Muscle layer of colon (tissue), 2 donors: ENCODE measurements at regions not wholly inside any gene's neighbourhood (a gene's known extent, or its start where the extent isn't known, plus 50 kb on each side); places are given as distances from the start of the nearest gene placed in this dataset.

Source experiments
- H3K27ac ChIP-seq: one replicate; pipeline ENCODE4 v1.7.0; 2013; ENCODE audit warnings: low read depth, mild to moderate bottlenecking, low read length, moderate library complexity
- H3K27me3 ChIP-seq, 2 donors: one replicate each; pipeline ENCODE4 v1.7.0; 2013; ENCODE audit warnings: low read length in 2 of 2, mild to moderate bottlenecking in 2 of 2; ENCODE audit not compliant: insufficient read depth in 2 of 2, control insufficient read depth in 1 of 2
- H3K36me3 ChIP-seq: one replicate; pipeline ENCODE4 v1.7.0; 2013; ENCODE audit warnings: mild to moderate bottlenecking, low read length; ENCODE audit not compliant: insufficient read depth
- H3K4me1 ChIP-seq: one replicate; pipeline ENCODE4 v1.7.0; 2013; ENCODE audit warnings: mild to moderate bottlenecking, low read length; ENCODE audit not compliant: insufficient read depth
- H3K4me3 ChIP-seq, 2 donors: one replicate each; pipeline ENCODE4 v1.7.0; 2013; ENCODE audit warnings: low read length in 2 of 2, low read depth in 1 of 2, mild to moderate bottlenecking in 1 of 2, moderate library complexity in 1 of 2
- H3K9ac ChIP-seq: one replicate; pipeline ENCODE4 v1.7.0; 2013; ENCODE audit warnings: low read length
- H3K9me3 ChIP-seq: one replicate; pipeline ENCODE4 v1.7.0; 2013; ENCODE audit warnings: mild to moderate bottlenecking, low read length
- donor health status: abdominal sarcoma.
- donor health status: Adenocarcinoma of cecum.

DNA sequence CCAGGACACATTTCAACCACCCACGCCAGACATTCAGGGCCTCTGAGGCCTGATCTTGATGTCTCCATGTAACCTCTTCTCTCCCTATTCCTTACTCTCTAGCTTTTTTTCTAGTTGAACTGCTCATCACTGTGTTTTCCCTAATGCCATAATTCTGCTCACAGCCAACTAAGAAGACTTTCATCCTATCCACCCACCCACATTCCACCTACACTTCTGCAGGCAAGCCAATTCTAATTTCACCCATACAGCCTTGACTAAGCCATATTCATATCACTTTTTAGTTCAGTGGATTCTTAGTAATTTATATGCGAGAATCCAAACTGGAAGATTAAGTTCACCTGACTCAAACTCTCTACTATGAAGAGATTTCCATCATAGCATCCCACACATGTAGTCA is 394.4 kb downstream of the INSC start:
- no peak overlapping the region for H3K4me3 ChIP-seq
- H3K9ac ChIP-seq: no peak overlapping the region
- no peaks in the 10 kb centered on the region for H3K4me1 ChIP-seq
- no peaks in the 10 kb centered on the region for H3K9me3 ChIP-seq
- no peaks in the 10 kb centered on the region for H3K36me3 ChIP-seq
- no peaks in the 10 kb centered on the region for H3K27me3 ChIP-seq
- no peak overlapping the region for H3K27ac ChIP-seq

DNA sequence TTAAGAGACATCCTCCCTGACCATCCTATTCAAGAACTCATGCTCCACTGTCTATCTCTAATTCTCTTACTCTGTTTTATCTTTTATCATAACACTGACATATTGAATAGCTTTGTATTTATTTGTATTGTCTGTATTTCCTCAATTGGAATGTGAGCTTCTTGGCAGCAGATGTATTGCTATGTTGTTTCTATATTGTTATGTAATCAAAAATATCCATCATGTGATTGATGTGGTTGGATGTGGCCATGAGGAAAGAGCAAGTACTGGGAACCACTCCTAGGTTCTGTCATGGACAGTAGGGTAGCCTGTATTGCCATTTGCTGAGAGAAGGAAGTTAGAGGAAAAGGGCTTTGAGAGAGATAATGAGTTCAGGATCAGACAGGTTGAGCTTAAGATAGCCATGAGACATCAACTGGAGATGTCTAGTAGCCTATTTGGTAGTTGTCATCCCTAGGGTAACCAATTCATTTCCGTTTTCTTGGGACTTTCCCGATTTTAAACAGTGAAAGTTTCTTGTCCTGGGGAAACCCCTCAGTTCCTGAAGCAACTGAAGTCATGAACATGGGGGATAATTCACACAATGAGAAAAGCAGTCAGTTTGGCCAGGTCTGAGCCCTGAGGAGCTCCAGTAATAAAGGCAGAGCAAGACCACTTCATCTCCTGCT is 404.5 kb downstream of the INSC start:
- Histone ChIP-seq H3K27ac (no peak overlapping the region), H3K4me1 (no peaks in the 10 kb centered on the region), H3K9me3 (no peaks in the 10 kb centered on the region), H3K4me3 (no peak overlapping the region), H3K27me3 (no peaks in the 10 kb centered on the region), H3K9ac (no peak overlapping the region), H3K36me3 (no peaks in the 10 kb centered on the region)

DNA sequence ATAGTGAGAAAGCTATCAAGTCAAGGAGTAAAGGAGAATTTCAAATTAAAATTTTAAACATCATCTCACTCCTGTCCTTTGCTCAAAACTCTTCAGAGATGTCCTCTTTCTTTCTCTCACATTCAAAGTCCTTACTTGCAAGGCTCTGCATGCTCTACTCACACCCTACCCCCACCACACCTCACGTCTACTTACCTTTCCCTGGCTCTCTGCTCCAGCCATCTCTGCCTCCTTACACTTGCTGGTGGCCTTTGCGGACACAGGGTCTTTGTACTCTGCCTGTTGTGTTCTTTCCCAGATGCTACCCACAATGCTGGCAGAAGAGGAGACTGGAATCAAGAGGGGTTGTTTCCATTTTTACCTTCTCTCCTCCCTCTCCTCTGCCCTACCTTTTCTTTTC is 405.2 kb downstream of the INSC start:
- Histone ChIP-seq H3K27ac (no peak overlapping the region), H3K4me3 (no peak overlapping the region), H3K9me3 (no peaks in the 10 kb centered on the region), H3K4me1 (no peaks in the 10 kb centered on the region), H3K36me3 (no peaks in the 10 kb centered on the region), H3K9ac (no peak overlapping the region), H3K27me3 (no peaks in the 10 kb centered on the region)

DNA sequence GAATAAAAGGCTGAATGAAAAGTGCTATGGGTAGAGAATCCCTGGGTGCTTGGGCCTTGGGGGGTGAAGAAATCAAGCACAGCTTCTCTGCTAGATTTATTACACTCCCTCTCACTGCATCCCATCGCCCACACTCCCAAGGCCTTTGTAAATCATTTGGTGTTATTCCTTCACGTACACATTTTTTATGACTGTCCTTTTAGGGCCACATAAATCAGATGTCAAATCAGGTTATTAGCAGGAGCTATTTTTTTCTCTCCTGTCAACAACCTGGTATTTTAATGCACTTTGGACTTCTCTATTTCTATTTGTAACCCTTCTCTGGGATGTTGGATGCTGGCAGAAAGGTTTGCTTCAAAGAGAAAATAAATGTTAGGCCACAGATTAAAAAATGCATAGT is 408.8 kb downstream of the INSC start:
- Histone ChIP-seq H3K27me3 (no peaks in the 10 kb centered on the region), H3K9me3 (no peaks in the 10 kb centered on the region), H3K4me1 (no peaks in the 10 kb centered on the region), H3K27ac (no peak overlapping the region), H3K4me3 (no peak overlapping the region), H3K9ac (no peak overlapping the region), H3K36me3 (no peaks in the 10 kb centered on the region)

DNA sequence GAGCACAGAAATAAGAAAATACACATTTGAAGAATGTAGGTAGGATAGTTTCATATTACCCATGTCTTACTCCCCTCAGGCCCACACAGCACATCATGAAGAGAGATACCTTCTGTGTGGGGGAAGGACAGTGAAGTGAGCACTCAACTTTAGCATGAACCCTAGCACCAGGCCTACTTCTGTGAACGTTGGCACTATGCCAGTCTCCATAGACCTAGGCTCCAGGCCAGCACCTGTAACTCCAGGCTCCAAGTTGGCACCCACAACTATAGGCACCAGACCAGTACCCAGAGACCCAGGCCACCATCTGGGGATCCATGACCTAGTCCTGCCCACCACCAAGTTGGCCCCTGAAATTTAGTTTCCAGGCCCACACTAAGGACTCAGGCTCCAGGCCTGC is 410.9 kb downstream of the INSC start:
- Histone ChIP-seq H3K27ac (no peak overlapping the region), H3K27me3 (no peaks in the 10 kb centered on the region), H3K4me1 (no peaks in the 10 kb centered on the region), H3K9me3 (no peaks in the 10 kb centered on the region), H3K36me3 (no peaks in the 10 kb centered on the region), H3K9ac (no peak overlapping the region), H3K4me3 (no peak overlapping the region)

DNA sequence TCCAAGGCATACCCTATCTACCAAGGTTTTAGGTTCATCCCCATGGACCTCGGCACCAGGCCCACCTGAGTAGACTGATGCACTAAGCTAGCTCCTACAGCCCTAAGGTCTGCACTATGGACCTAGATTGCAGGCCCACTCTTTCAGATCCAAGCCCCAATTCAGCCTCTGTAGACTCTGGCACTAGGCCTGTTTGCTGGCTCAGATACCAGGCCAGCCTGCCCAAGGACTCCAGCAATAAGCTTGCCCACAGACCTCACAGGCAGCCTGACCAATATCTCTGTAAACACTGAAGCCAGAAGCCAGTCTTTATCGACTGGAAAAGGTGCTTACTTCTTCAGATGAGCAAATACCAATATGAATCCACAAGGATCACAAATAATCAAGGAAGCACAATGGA is 411.3 kb downstream of the INSC start:
- Histone ChIP-seq H3K27me3 (no peaks in the 10 kb centered on the region), H3K4me3 (no peak overlapping the region), H3K36me3 (no peaks in the 10 kb centered on the region), H3K9ac (no peak overlapping the region), H3K9me3 (no peaks in the 10 kb centered on the region), H3K4me1 (no peaks in the 10 kb centered on the region), H3K27ac (no peak overlapping the region)

DNA sequence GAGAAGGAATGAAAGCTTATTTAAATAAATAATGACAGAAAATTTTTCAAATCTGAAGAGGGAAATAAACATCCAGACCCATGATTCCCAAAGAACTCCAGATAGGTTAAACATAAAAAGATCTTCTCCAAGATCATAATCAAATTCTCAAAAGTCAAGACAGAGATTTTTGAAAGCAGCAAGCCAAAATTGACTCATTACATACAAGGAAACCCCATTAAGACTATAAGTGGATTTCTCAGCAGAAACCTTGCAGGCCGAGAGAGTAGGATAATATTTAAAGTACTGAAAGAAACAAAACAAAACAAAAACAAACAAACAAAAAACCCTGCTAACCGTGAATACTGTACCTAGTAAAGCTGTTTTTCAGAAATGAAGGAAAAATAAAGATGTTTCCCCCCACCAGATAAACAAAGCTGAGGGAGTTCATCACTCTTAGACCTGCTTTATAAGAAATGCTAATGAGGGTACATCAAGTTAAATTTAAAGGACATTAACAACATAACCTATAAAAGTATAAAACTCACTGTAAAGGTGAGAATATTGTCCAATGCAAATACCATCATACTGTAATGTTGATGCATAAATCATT is 412.2 kb downstream of the INSC start:
- H3K27me3 ChIP-seq: no peaks in the 10 kb centered on the region
- no peaks in the 10 kb centered on the region for H3K36me3 ChIP-seq
- H3K27ac ChIP-seq: no peak overlapping the region
- H3K9ac ChIP-seq: no peak overlapping the region
- H3K4me1 ChIP-seq: no peaks in the 10 kb centered on the region
- H3K9me3 ChIP-seq: no peaks in the 10 kb centered on the region
- H3K4me3 ChIP-seq: no peak overlapping the region

DNA sequence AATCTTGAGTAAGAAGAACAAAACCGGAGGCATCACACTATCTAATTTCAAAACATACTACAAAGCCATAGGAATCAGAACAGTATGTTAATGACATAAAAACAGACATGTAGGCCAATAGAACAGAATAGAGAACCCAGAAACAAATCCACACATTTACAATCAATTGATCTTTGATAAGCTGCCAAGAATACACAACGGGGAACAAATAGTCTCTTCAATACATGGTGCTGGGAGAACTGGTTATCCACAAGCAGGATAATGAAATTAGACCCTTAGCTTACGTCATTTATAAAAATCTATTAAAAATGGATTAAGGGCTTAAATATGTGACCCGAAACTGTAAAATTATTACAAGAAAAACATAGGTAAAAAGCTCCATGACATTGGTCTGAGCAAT is 417.7 kb downstream of the INSC start:
- Histone ChIP-seq H3K4me1 (no peaks in the 10 kb centered on the region), H3K9me3 (no peaks in the 10 kb centered on the region), H3K4me3 (no peak overlapping the region), H3K27ac (no peak overlapping the region), H3K9ac (no peak overlapping the region), H3K27me3 (no peaks in the 10 kb centered on the region), H3K36me3 (no peaks in the 10 kb centered on the region)

DNA sequence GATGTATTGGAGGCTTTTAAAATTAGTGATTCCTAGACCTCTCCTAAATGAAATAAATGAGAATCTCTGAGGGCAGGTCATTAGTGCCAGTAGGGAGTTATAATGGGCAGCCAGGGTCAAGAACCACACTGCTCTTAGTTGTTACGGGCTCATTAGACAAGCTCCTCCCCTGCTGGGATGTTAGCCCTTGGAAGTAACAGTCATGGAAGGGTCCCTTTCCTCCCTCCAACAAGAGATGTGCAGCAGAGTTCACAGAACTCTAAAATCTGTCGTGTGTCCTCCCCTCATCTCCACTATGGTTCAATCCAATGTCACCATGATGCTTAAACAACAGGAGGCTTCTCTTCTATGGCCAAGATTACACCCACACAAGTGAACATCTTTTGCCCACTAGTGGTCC is 419.5 kb downstream of the INSC start:
- Histone ChIP-seq H3K27me3 (no peaks in the 10 kb centered on the region), H3K9me3 (no peaks in the 10 kb centered on the region), H3K27ac (no peak overlapping the region), H3K4me1 (no peaks in the 10 kb centered on the region), H3K36me3 (no peaks in the 10 kb centered on the region), H3K9ac (no peak overlapping the region), H3K4me3 (no peak overlapping the region)

DNA sequence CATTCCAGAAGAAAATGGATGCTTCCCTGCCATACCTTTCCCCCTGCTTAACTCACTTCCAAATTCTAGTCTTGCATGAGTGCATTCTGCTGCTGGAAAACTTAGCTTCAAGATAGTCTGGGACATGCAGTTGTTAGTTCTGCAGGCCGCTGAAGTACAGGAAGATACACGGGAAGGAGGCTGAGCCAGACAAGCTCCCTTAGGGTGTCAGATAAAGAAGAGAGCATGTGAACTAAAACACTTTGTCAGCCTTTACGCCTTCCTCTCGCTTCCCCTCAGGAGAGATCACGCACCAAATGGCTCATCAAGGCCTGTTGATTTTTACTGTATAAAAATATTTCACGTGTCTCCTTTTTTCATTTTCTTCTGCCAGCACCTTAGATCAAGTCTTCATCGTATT is 420.7 kb downstream of the INSC start:
- Histone ChIP-seq H3K4me1 (no peaks in the 10 kb centered on the region), H3K27me3 (no peaks in the 10 kb centered on the region), H3K27ac (no peak overlapping the region), H3K9ac (no peak overlapping the region), H3K36me3 (no peaks in the 10 kb centered on the region), H3K9me3 (no peaks in the 10 kb centered on the region), H3K4me3 (no peak overlapping the region)

DNA sequence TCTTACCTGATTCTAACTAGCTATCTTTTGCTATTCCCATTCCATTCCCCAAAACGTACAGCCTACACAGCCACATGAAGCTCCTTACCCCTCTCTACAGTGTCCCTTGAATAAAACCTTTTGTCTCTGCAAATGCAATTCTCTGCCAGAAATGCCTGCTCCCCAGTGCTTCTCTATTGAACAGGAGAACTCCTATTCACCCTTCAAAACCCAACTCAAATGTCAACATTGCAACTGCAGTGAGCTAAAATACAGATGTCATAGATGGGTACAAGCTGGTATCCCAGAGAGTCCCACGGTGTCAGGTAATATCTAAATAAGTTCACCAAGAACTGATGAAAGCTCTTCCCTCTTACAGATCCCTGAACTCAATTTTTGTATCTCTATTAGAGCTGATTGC is 421.7 kb downstream of the INSC start:
- no peak overlapping the region for H3K27ac ChIP-seq
- no peaks in the 10 kb centered on the region for H3K27me3 ChIP-seq
- no peaks in the 10 kb centered on the region for H3K9me3 ChIP-seq
- no peaks in the 10 kb centered on the region for H3K36me3 ChIP-seq
- no peak overlapping the region for H3K4me3 ChIP-seq
- H3K4me1 ChIP-seq: no peaks in the 10 kb centered on the region
- no peak overlapping the region for H3K9ac ChIP-seq

DNA sequence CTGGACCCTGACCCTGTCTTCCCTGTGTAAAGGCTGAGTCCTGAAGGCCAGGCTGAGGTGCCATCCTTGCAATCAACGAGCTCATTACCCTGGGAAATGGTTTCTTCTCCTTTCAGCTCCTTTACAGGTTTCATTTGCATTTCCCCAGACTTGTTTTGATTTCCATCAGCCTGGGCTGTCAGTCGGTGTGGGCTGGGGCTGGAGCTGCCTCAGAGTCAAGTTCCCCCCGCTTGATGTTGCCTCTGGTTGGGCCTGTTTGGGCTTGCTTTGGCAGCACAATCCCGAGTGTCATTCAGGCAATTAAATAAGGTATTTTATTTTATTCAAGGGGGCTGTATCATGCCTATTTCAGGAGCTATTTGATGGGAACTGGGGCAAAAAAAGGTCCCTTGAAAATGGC is 424.9 kb downstream of the INSC start:
- H3K27ac ChIP-seq: no peak overlapping the region
- no peaks in the 10 kb centered on the region for H3K36me3 ChIP-seq
- H3K27me3 ChIP-seq: no peaks in the 10 kb centered on the region

More for the DNA sequence above, 424.9 kb downstream of the INSC start:
- no peak overlapping the region for H3K9ac ChIP-seq
- no peaks in the 10 kb centered on the region for H3K4me1 ChIP-seq
- no peak overlapping the region for H3K4me3 ChIP-seq
- no peaks in the 10 kb centered on the region for H3K9me3 ChIP-seq
